Erythroblast (primary cell): ENCODE measurements at regions not wholly inside any gene's neighbourhood (a gene's known extent, or its start where the extent isn't known, plus 50 kb on each side); places are given as distances from the start of the nearest gene placed in this dataset.
"Not testable (repeated sequence)": the region's sequence is repeated elsewhere in the genome, so short reads cannot be mapped to it uniquely, and the experiment has no call there.

ENCODE experiments used
- GATA1 ChIP-seq: IDR thresholded peaks from 2 replicates; pipeline ENCODE4 v1.6.1; 2011; ENCODE audit warnings: low read depth, mild to moderate bottlenecking, control low read depth, low read length, moderate library complexity
- POLR2A ChIP-seq: IDR thresholded peaks from 2 replicates; pipeline ENCODE4 v1.6.1; 2011; ENCODE audit warnings: mild to moderate bottlenecking, low read length

DNA sequence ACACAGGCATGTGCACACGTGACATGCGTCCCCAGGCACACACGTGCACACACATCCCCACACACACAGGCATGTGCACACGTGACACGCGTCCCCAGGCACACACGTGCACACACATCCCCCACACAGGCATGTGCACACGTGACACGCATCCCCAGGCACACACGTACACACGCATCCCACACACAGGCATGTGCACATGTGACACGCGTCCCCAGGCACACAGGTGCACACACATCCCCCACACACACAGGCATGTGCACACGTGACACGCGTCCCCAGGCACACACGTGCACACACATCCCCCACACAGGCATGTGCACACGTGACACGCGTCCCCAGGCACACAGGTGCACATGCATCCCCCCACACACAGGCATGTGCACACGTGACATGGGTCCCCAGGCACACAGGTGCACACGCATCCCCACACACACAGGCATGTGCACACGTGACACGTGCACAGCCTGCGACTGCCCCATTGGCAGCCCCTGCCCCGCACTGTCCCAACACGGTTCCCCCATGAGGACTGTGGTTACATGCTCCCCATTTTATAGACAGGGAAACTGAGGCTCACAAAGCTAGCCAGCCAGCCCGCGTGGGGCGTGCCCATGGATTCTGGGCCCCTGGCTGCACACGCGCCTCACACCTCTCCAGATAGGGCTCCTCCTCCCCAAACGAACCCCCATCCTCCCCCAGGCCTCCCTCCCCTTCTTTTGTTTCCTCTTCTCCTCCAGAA, 193.2 kb upstream of the PPP1R26 start:
- TF ChIP-seq POLR2A, GATA1: not testable (repeated sequence)
